Stimulated activated CD4-positive, alpha-beta T cell treated with anti-CD3 and anti-CD28 coated beads, Interleukin-2, amount 100 ng/mL, for 24 hours (primary cell): ENCODE measurements at regions not wholly inside any gene's neighbourhood (a gene's known extent, or its start where the extent isn't known, plus 50 kb on each side); places are given as distances from the start of the nearest gene placed in this dataset.
"Not testable (repeated sequence)": the region's sequence is repeated elsewhere in the genome, so short reads cannot be mapped to it uniquely, and the experiment has no call there.

Experiments used
- DNase-seq, 2 donors: peaks; one replicate each; pipeline ENCODE4 v3.0.0-alpha.2; 2020

- DNase-seq: not testable (repeated sequence)
Observed at GRCh38 chr3:185306286-185306685, 52.4 kb upstream of the EHHADH start.

GRCh38 chr3:185306847-185307246 lies 53.0 kb upstream of the EHHADH start:
- DNase-seq: no peak

GRCh38 chr3:185308126-185308754 lies 54.4 kb upstream of the EHHADH start:
- DNase-seq: peak; percentile 52 to 57

GRCh38 chr3:185309302-185309701 lies 53.6 kb upstream of the MAP3K13 start:
- DNase-seq: no peak

GRCh38 chr3:185309795-185310194 lies 53.1 kb upstream of the MAP3K13 start:
- no peak for DNase-seq

- no peak for DNase-seq
Observed at GRCh38 chr3:185311991-185312390, 50.9 kb upstream of the MAP3K13 start.
